ENCODE measurements at regions not wholly inside any gene's neighbourhood (a gene's known extent, or its start where the extent isn't known, plus 50 kb on each side); places are given as distances from the start of the nearest gene placed in this dataset.

DNA sequence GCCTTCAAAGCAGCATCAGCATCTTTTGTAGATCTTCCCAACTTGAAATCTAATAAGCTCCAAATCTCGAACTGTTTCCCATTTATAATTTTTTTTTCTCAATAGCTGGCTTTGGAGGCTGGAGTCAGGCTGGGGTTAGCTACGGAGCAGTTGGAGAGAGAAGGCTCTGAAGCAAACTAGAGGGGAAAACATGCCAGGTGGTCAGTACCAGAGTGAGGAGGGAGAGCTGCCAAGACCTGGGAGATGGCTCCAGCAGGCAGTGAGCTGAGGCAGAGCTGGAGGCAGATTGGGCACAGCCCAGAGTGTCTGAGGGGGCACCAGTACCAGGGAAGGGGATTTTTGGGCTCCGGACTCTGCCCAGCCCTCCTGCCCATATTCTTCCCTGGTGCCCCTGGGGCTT, 311.2 kb downstream of the RPLP1 start:
- TF ChIP-seq, protein P1, sequence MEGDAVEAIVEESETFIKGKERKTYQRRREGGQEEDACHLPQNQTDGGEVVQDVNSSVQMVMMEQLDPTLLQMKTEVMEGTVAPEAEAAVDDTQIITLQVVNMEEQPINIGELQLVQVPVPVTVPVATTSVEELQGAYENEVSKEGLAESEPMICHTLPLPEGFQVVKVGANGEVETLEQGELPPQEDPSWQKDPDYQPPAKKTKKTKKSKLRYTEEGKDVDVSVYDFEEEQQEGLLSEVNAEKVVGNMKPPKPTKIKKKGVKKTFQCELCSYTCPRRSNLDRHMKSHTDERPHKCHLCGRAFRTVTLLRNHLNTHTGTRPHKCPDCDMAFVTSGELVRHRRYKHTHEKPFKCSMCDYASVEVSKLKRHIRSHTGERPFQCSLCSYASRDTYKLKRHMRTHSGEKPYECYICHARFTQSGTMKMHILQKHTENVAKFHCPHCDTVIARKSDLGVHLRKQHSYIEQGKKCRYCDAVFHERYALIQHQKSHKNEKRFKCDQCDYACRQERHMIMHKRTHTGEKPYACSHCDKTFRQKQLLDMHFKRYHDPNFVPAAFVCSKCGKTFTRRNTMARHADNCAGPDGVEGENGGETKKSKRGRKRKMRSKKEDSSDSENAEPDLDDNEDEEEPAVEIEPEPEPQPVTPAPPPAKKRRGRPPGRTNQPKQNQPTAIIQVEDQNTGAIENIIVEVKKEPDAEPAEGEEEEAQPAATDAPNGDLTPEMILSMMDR (conservative IDR thresholded peaks at IDR 0.05; ENCODE audit: low read depth, low read length), result no peak
- TF ChIP-seq POLR2A (IDR thresholded peaks at IDR 0.05; ENCODE audit: low read depth, low read length), result no peak
- TF ChIP-seq, protein P2, sequence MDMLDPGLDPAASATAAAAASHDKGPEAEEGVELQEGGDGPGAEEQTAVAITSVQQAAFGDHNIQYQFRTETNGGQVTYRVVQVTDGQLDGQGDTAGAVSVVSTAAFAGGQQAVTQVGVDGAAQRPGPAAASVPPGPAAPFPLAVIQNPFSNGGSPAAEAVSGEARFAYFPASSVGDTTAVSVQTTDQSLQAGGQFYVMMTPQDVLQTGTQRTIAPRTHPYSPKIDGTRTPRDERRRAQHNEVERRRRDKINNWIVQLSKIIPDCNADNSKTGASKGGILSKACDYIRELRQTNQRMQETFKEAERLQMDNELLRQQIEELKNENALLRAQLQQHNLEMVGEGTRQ (IDR thresholded peaks at IDR 0.05; ENCODE audit: low read depth, low read length), result no peak
- TF ChIP-seq RFX5 (IDR thresholded peaks at IDR 0.05; ENCODE audit: low read depth, low read length), result no peak
- TF ChIP-seq SMC3 (IDR thresholded peaks at IDR 0.05; ENCODE audit: low read depth, low read length), result no peak
- TF ChIP-seq CHD1 (IDR thresholded peaks at IDR 0.05; ENCODE audit: low read depth, low read length), result no peak
- TF ChIP-seq MXI1 (IDR thresholded peaks at IDR 0.05; ENCODE audit: borderline replicate concordance, low read depth, low read length), result no peak
- TF ChIP-seq MAFK (IDR thresholded peaks at IDR 0.05; ENCODE audit: low read depth, low read length), result no peak
- TF ChIP-seq RAD21 (IDR thresholded peaks at IDR 0.05; ENCODE audit: low read length), result no peak
- no peak for TF ChIP-seq CEBPB (IDR thresholded peaks at IDR 0.05; ENCODE audit: low read depth, low read length)
- TF ChIP-seq, protein P3, sequence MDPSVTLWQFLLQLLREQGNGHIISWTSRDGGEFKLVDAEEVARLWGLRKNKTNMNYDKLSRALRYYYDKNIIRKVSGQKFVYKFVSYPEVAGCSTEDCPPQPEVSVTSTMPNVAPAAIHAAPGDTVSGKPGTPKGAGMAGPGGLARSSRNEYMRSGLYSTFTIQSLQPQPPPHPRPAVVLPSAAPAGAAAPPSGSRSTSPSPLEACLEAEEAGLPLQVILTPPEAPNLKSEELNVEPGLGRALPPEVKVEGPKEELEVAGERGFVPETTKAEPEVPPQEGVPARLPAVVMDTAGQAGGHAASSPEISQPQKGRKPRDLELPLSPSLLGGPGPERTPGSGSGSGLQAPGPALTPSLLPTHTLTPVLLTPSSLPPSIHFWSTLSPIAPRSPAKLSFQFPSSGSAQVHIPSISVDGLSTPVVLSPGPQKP (IDR thresholded peaks at IDR 0.05; ENCODE audit: borderline replicate concordance, low read depth, low read length), result no peak
- no peak for TF ChIP-seq MAZ (IDR thresholded peaks at IDR 0.05; ENCODE audit: borderline replicate concordance, low read depth, low read length)
- TF ChIP-seq RCOR1 (IDR thresholded peaks at IDR 0.05; ENCODE audit: insufficient replicate concordance, low read length), result no peak
- TF ChIP-seq BHLHE40 (IDR thresholded peaks at IDR 0.05; ENCODE audit: low read depth, low read length), result no peak
